Stimulated activated CD4-positive, alpha-beta T cell treated with anti-CD3 and anti-CD28 coated beads, TNF-alpha, amount 100 ng/mL, for 48 hours (primary cell): ENCODE measurements at regions not wholly inside any gene's neighbourhood (a gene's known extent, or its start where the extent isn't known, plus 50 kb on each side); places are given as distances from the start of the nearest gene placed in this dataset.

Experiments
- DNase-seq, 3 donors: peaks; one replicate each; pipeline ENCODE4 v3.0.0-alpha.2; 2020; ENCODE audit warnings: low read depth in 3 of 3

- no peak for DNase-seq
Observed at GRCh38 chr10:10618139-10618538, 399.5 kb upstream of the CELF2 start.

- no peak for DNase-seq
Observed at GRCh38 chr10:10623958-10624566, 393.6 kb upstream of the CELF2 start.

- no peak for DNase-seq
Observed at GRCh38 chr10:10624567-10624962, 393.1 kb upstream of the CELF2 start.

GRCh38 chr10:10625491-10625890 lies 392.2 kb upstream of the CELF2 start:
- DNase-seq, result no peak

GRCh38 chr10:10626734-10627133 lies 390.9 kb upstream of the CELF2 start:
- DNase-seq, result no peak

- DNase-seq, result no peak
Observed at GRCh38 chr10:10627414-10627813, 390.3 kb upstream of the CELF2 start.

DNA sequence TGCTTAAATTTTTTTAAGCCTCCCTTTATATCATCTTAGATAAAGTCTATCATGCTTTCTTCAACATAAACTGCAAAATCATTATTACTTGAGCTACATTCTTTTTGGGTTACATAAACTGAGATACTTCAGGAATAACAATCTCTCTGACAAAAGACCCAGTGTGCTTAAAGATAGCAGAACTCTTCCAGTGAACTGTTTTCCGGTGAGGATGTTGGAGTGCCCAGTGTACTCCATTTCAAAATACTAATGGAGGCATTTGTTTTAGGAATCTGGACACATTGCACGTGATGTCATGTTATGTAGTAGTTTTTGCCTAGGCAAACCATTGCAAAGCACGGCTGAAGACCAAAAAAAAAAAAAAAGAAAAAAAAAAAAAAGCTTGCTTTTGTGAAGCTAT lies 388.2 kb upstream of the CELF2 start:
- DNase-seq, result no peak

DNA sequence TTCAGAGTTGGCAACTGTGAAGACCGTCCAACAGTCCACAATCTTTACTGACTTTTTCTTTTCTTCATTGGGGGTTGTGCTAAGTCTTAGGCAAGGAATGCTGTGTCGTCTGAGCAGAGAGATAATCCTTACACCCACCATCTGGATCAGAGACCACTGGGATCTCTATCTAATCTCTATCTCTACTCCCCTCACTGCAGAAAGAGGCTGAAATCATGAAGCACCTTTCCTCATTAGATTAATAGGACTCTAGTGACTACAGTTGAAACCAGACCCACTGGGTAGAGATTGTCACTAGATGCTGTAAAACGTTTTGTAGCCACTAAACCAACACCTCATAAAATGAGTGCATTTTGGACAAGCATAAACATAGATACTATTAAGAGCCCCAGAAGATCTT lies 387.4 kb upstream of the CELF2 start:
- DNase-seq, result no peak

- no peak for DNase-seq
Observed at GRCh38 chr10:10630782-10631181, 386.9 kb upstream of the CELF2 start.

DNA sequence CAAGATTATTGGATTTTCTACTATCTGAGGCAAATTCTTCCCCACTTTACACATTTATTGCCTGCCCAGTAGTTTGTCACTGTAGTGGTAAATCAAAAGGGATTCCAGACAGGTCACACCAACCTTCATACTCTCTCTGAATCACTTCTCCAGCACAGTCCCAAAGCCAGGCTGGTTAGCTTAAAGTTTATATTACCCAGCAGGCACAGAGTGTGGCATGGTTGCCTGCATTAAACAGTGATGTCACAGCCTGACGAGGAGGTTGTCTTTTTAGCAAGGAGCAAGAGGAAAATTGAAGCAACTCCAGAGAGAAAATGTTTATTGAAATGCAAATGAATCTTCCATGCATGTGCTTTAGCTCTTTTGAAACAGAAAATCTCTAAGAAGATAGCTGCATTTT lies 375.5 kb upstream of the CELF2 start:
- DNase-seq, result no peak

GRCh38 chr10:10642751-10643150 lies 374.9 kb upstream of the CELF2 start:
- DNase-seq, result no peak

GRCh38 chr10:10644008-10644646 lies 373.5 kb upstream of the CELF2 start:
- DNase-seq, result no peak

GRCh38 chr10:10644676-10645385 lies 372.8 kb upstream of the CELF2 start:
- no peak for DNase-seq

DNA sequence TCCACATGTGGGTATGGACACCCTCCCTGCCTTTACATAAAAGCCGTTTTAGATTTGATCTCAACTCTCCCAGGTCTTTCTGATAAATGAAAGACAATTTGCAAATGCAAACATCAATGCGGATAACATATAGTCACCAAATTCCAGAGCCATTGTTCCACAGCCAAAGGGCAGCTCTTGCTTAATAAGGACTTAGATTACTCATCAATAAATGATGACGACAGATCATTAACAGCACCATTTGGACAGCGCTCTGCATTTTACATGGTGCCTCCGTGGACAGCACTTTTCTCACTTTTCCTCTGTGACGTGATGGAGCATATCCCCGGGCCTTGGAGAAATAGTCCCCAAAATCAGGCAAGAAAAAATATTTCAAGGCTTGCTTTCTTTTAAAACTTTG lies 370.3 kb upstream of the CELF2 start:
- DNase-seq, result no peak

- no peak for DNase-seq
Observed at GRCh38 chr10:10657139-10657760, 360.4 kb upstream of the CELF2 start.

DNA sequence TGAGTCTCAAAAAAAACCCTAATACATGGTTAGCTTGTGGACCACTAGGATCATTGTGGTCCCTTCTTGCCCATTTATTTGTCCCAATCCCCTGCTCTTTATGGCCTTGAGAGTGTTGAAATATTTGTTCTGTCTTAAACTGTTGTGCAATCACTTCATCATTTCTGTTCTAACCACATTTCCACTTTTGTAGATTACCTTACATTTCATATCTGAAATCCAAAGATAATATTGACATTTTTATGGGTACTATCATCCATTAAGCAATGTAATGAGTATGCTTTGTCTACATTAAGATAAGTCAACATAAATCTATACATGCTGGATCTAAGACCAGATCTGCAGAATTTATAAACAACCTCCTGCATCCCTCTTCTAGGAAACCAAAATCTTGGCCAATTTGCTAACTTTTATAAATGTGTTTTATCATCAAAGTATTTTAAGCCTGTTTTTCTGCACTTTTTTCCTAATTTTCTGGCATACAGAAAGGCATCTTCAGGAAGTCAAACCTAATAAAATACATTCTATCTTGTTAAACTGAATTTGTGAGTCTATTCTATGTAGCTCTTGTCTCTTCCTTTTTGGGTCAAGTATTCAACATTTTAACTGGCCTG lies 359.4 kb upstream of the CELF2 start:
- no peak for DNase-seq

DNA sequence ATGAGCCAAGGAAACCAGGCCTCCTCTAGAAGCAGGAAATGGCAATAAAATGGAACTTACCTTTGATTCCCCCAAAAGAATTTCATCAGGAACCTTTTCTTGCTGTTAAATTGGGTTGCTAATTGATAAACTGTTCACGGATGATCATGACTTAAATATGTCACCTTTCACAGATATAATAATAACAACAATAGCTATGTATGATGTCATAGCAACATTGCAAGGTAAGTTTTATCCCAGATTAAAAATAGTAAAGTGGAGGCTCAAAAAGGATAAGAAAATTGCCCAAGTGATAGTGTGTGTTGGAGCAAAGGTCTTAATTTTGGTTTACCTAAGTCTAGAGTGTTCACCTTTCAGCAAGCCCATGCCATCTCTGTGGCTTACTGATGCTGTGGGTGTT lies 357.6 kb upstream of the CELF2 start:
- DNase-seq, result no peak

DNA sequence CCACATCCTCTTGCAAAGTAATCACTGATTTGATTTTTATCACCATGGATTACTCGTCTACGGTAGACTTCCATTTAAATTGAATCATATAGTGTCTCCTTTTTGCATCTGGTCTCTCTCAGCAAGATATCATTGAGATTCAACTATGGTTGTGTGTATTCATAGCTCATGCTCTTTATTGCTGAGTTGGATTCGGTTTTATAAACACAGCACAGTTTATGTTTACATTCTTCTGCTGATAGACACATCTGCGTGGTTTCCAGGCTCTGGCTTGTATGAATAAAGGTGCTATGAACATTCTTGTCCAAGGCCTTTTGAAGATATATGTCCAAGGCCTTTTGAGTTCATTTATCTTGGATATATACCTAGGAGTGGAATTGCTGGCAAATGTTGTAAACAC lies 356.5 kb upstream of the CELF2 start:
- DNase-seq, result no peak

DNA sequence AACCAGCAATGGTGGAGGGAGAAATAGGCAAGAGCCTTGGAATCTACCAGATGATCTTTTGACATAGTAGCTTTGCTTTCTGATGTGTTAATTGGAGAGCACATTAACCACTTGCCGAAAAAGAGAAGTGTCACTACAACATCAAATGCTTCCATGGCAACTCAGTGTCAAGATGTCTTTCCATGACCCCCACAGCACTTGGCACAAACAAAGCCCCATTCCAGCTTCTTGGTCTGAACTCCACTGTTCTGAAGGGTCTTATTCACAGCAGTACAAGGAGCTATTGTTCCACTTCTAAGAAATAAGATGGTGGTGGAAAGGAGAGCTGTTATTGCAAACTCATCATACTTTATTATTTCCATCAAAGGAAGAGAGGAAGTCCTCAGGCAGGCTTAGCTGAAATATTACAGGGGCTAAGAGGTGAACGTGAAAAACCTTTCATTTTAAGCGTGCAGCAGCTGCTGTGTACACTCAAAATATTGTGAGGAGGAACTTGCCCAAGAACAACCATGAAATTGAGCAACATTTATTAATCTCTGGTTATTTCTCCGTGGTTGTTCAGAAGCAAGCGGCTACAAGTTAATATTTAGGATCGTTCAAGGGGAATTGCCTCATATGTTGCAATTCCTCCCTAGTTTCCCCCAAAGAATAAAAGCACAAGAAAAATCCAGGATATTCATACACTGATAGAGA lies 354.8 kb upstream of the CELF2 start:
- no peak for DNase-seq

DNA sequence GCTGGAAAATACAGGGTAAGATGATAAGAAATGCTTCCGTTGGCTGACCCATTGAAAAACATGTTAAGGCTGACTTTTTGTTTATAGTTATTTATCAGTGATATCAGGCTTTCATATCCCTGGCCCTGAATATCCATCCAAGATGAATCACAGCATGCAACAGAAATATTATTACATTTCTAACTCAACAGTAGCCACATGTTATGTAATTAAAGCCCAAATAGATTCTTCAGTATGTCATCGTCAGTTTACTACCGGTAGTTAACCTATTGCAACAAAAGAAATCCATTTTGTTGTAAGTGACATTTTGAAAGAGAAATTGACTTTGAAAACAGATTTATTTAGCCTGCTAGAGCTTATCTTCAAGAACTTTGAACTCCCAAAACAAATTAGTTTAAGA lies 354.1 kb upstream of the CELF2 start:
- no peak for DNase-seq

DNA sequence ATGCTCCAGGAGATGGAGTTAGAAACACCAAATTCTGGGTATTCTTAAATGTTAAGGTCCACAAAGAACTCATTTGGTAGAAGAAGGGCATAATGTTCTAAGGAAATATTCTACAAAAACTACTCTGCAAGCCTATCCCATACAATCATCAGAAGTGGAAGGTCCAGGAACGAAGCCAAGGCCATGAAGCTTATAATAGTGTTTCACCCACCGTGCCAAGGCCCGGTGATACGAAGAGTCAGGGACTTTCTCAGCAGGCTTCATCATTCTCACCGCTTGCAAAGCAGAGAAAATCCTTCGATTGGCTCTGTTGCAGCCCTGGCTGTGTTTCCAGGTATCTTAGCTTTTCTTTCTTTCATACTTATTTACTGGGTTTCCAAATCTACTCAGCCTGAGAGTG lies 351.9 kb upstream of the CELF2 start:
- DNase-seq, result no peak

DNA sequence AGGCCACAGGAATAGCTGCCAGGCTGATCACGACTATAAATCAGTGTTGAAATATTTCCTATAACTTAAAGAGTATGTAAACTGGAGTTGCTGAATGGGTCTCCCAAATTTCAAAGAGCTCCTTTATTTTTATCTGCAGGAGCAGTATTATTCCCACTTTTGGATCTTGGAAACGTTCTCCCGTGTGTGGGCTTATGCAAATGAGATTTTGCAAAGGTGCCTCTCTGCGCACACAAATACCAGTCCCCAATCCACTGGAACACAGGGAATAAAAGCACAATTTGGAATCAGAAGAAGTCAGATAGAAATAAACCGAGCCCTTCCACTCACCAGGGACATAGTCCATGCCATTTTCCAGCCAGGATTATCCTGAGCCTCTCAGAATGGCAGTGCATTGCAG lies 350.2 kb upstream of the CELF2 start:
- no peak for DNase-seq
